K562 (cell line): ENCODE measurements at regions not wholly inside any gene's neighbourhood (a gene's known extent, or its start where the extent isn't known, plus 50 kb on each side); places are given as distances from the start of the nearest gene placed in this dataset.

Experiments
- ATAC-seq: fragments of 200-7000 bp; cut with Tn5 transposase; 3 replicates; pipeline ENCODE4 v1.9.1; 2020; ENCODE audit warnings: moderate library complexity
- BruUV-seq: library from RNA; stranded (reverse); fragments of 400-500 nt; replicated peaks from 2 replicates; lab custom pipeline; 2021; lab: Mats Ljungman, UMichigan
- CTCF ChIA-PET: fragments of 300-600 bp; formaldehyde crosslinking; extraction: SDS; loops from one replicate; lab custom pipeline; 2021; ENCODE audit warnings: low intra/inter-chr PET ratio; lab: Yijun Ruan, JAX
- POLR2A ChIA-PET: fragments of 300-600, 350-650 bp; sonication (Branson Sonifier 250); formaldehyde crosslinking; extraction: SDS; loops from one replicate; lab custom pipeline; 2021; ENCODE audit warnings: antibody characterized with exemption, inconsistent platforms; lab: Yijun Ruan, JAX
- DNase-seq, 4 experiments: peaks; one replicate each; pipeline versions ENCODE4 v3.0.0 to v3.0.0-alpha.2; 2011 to 2018; ENCODE audit warnings: low spot score in 3 of 4, mixed read lengths in 3 of 4; ENCODE audit errors: extremely low read depth in 1 of 4
- FAIRE-seq: peaks from 2 replicates; lab custom pipeline; 2011; peaks lifted over from hg19 to GRCh38; lab: Jason Lieb, UNC
- H2AFZ ChIP-seq: 2 replicates; pipeline ENCODE4 v1.6.0; 2011; ENCODE audit warnings: low read depth, low read length, control low read depth, inconsistent platforms
- H3K27ac ChIP-seq: fragments of 200-600 bp; 3 replicates; pipeline ENCODE4 v1.8.0; 2011; ENCODE audit warnings: low read depth, mild to moderate bottlenecking, control low read depth, inconsistent platforms, low read length, moderate library complexity, mixed read lengths; ENCODE audit errors: extremely low read depth
- H3K27me3 ChIP-seq, 2 experiments: fragments of 300-600 bp in 1 of 2; 2 replicates in 1 of 2; 3 replicates in 1 of 2; pipeline versions ENCODE4 v1.6.0 to v1.8.0; 2011; ENCODE audit warnings: inconsistent platforms in 2 of 2, low read length in 2 of 2, mild to moderate bottlenecking in 1 of 2, mixed read lengths in 1 of 2, moderate library complexity in 1 of 2; ENCODE audit not compliant: control insufficient read depth in 2 of 2, insufficient read depth in 2 of 2
- H3K36me3 ChIP-seq: fragments of 300-600 bp; 3 replicates; pipeline ENCODE4 v1.8.0; 2011; ENCODE audit warnings: mild to moderate bottlenecking, low read length, inconsistent platforms; ENCODE audit not compliant: control insufficient read depth, insufficient read depth
- H3K4me1 ChIP-seq, 2 experiments: fragments of 200-600 bp in 1 of 2; replicated peaks in 1 of 2; 2 replicates in 1 of 2; 3 replicates in 1 of 2; pipeline versions ENCODE4 v1.5.1 to v1.8.0; 2011; ENCODE audit warnings: inconsistent platforms in 2 of 2, low read length in 2 of 2, mild to moderate bottlenecking in 1 of 2, mixed read lengths in 1 of 2, moderate library complexity in 1 of 2; ENCODE audit not compliant: control insufficient read depth in 2 of 2, insufficient read depth in 2 of 2
- H3K4me2 ChIP-seq: 2 replicates; pipeline ENCODE4 v1.6.1; 2011; ENCODE audit warnings: low read length, control low read depth, inconsistent platforms, mixed read lengths; ENCODE audit not compliant: insufficient read depth
- H3K4me3 ChIP-seq: fragments of 200-600 bp; sonication (generic), shearing (Covaris generic); 2 replicates; pipeline ENCODE4 v1.5.1; 2016; ENCODE audit warnings: control low read depth, inconsistent platforms
- H3K79me2 ChIP-seq: fragments of 200-600 bp; 3 replicates; pipeline ENCODE4 v1.8.0; 2011; ENCODE audit warnings: low read length, inconsistent platforms; ENCODE audit not compliant: control insufficient read depth, insufficient read depth
- H3K9ac ChIP-seq, 2 experiments: 2 replicates each; pipeline versions ENCODE4 v1.6.0 to v1.6.1; 2011; ENCODE audit warnings: low read depth in 2 of 2, low read length in 2 of 2, control low read depth in 1 of 2, inconsistent platforms in 1 of 2, mild to moderate bottlenecking in 1 of 2, mixed read lengths in 1 of 2; ENCODE audit not compliant: insufficient read depth in 1 of 2
- H3K9me1 ChIP-seq: one replicate; pipeline ENCODE4 v1.6.0; 2011; ENCODE audit warnings: inconsistent platforms, mild to moderate bottlenecking, low read length, moderate library complexity; ENCODE audit not compliant: control insufficient read depth, insufficient read depth
- H3K9me3 ChIP-seq: replicated peaks from 2 replicates; pipeline ENCODE4 v1.5.1; 2011; ENCODE audit warnings: low read depth, low read length, inconsistent platforms; ENCODE audit not compliant: control insufficient read depth, insufficient read depth
- H4K20me1 ChIP-seq: replicated peaks from 2 replicates; pipeline ENCODE4 v1.6.1; 2011; ENCODE audit warnings: low read length, inconsistent platforms, mixed read lengths; ENCODE audit not compliant: control insufficient read depth, insufficient read depth
- ATF4 ChIP-seq: fragments of 450-650 bp; formaldehyde crosslinking; IDR thresholded peaks from 2 replicates; pipeline ENCODE4 v1.4.0; 2022; ENCODE audit warnings: mild to moderate bottlenecking, moderate library complexity
- CHD2 ChIP-seq: IDR thresholded peaks from 2 replicates; pipeline ENCODE4 v1.6.1; 2011; ENCODE audit warnings: low read depth, low read length
- CUX1 ChIP-seq: fragments of 200-800 bp; sonication (Bioruptor generic); IDR thresholded peaks from 2 replicates; pipeline ENCODE4 v1.6.1; 2016; ENCODE audit warnings: missing genetic modification characterization, missing compliant biosample characterization
- ETV6 ChIP-seq, 3 experiments: fragments of 150-350 bp in 1 of 3; sonication (generic) in 1 of 3; formaldehyde crosslinking in 1 of 3; IDR thresholded peaks; 2 replicates each; pipeline versions ENCODE4 v1.6.1 to v1.8.0; 2014 to 2022; ENCODE audit warnings: borderline replicate concordance in 2 of 3, low read depth in 2 of 3, antibody characterized with exemption in 1 of 3, low read length in 1 of 3, mild to moderate bottlenecking in 1 of 3, missing genetic modification reagents in 1 of 3
- HDAC1 ChIP-seq, 2 experiments: fragments of 450-650 bp; IDR thresholded peaks; 2 replicates each; pipeline ENCODE4 v1.6.1; 2016 to 2017; ENCODE audit warnings: inconsistent platforms in 1 of 2, mild to moderate bottlenecking in 1 of 2, moderate library complexity in 1 of 2
- IRF2 ChIP-seq: sonication (generic); formaldehyde crosslinking; IDR thresholded peaks from 2 replicates; pipeline ENCODE4 v1.8.1; 2022; ENCODE audit warnings: mild to moderate bottlenecking, missing genetic modification reagents
- LARP7 ChIP-seq: fragments of 450-650 bp; IDR thresholded peaks from 2 replicates; pipeline ENCODE4 v1.6.1; 2016
- NFYB ChIP-seq: IDR thresholded peaks from 2 replicates; pipeline ENCODE4 v1.6.1; 2011; ENCODE audit warnings: mild to moderate bottlenecking, moderate library complexity; ENCODE audit not compliant: insufficient read length; ENCODE audit errors: extremely low read depth
- PHF8 ChIP-seq: fragments of 200-600 bp; sonication (generic); IDR thresholded peaks from 2 replicates; pipeline ENCODE4 v1.6.1; 2012; ENCODE audit warnings: mixed run types, mild to moderate bottlenecking, inconsistent platforms, low read length, moderate library complexity, borderline replicate concordance
- POLR2H ChIP-seq: IDR thresholded peaks from 2 replicates; pipeline ENCODE4 v1.6.1; 2016; ENCODE audit warnings: missing genetic modification characterization, low read depth, mild to moderate bottlenecking, control low read depth, missing compliant biosample characterization, moderate library complexity
- PREB ChIP-seq: sonication (generic); formaldehyde crosslinking; IDR thresholded peaks from 2 replicates; pipeline ENCODE4 v1.8.1; 2023; ENCODE audit warnings: mild to moderate bottlenecking, missing genetic modification reagents
- SRSF1 ChIP-seq: fragments of 200-400 bp; formaldehyde crosslinking; IDR thresholded peaks from 2 replicates; pipeline ENCODE4 v1.6.1; 2017; ENCODE audit warnings: mild to moderate bottlenecking, low read depth, low read length, moderate library complexity
- YY1 ChIP-seq, 3 experiments: IDR thresholded peaks; 2 replicates each; pipeline ENCODE4 v1.6.1; 2011; ENCODE audit warnings: low read length in 2 of 3, mild to moderate bottlenecking in 2 of 3, moderate library complexity in 2 of 3, borderline replicate concordance in 1 of 3, control low read depth in 1 of 3, low read depth in 1 of 3; ENCODE audit not compliant: insufficient read depth in 3 of 3, insufficient replicate concordance in 2 of 3, control insufficient read depth in 1 of 3, insufficient read length in 1 of 3; ENCODE audit errors: extremely low read depth in 1 of 3
- ZNF347 ChIP-seq: fragments of 450-650 bp; formaldehyde crosslinking; IDR thresholded peaks from 2 replicates; pipeline ENCODE4 v1.4.0; 2020; ENCODE audit warnings: low read depth, mild to moderate bottlenecking, moderate library complexity
- WGBS: fragments of 100-300 bp; shearing (Covaris generic); methylation state at CpG from one replicate; pipeline ENCODE4 v1.1.6; 2016; ENCODE audit warnings: low coverage, mixed read lengths; ENCODE audit not compliant: insufficient coverage; ENCODE audit errors: missing lambda C conversion rate; 5-methylcytosine and 5-hydroxymethylcytosine counted together
- in situ Hi-C: fragments of 300-500 bp; cut with MboI; formaldehyde crosslinking; loops from 4 replicates; pipeline ENCODE4 v1.15.0; 2018; ENCODE audit warnings: inconsistent platforms, mixed read lengths
- intact Hi-C: fragments of 100-400 bp; cut with micrococcal nuclease; formaldehyde crosslinking; loops from 2 replicates; pipeline ENCODE4 v1.14.2; 2022

GRCh38 chr14:98018628-98019027, 1221.4 kb downstream of the VRK1 start:
- BruUV-seq = no TSS peak
- no peaks in the 10 kb centered on the region for H3K27me3 ChIP-seq
- ChIA-PET POLR2A (no interaction called here), CTCF (no interaction called here)
- H3K4me3 ChIP-seq = no peak overlapping the region
- H4K20me1 ChIP-seq = no peaks in the 10 kb centered on the region
- H2AFZ ChIP-seq = no peak overlapping the region
- H3K4me2 ChIP-seq = no peak overlapping the region
- no peaks in the 10 kb centered on the region for H3K79me2 ChIP-seq
- FAIRE-seq (no peak), DNase-seq (no peak), ATAC-seq (no peak)
- H3K9me1 ChIP-seq = no peaks in the 10 kb centered on the region
- no peak overlapping the region for H3K27ac ChIP-seq
- no peaks in the 10 kb centered on the region for H3K4me1 ChIP-seq
- H3K9ac ChIP-seq = no peak overlapping the region
- H3K36me3 ChIP-seq = no peaks in the 10 kb centered on the region
- in situ Hi-C loops = no loop called here
- WGBS = 17% methylated on average over 1 of the region's 2 CpGs
- intact Hi-C loops = no loop called here
- H3K9me3 ChIP-seq = no peaks in the 10 kb centered on the region
- TF ChIP-seq PHF8 = no peak
- TF ChIP-seq ETV6 (IDR thresholded peaks at IDR 0.05; ENCODE audit: borderline replicate concordance in 1 of 2, low read depth in 2 of 2, low read length in 1 of 2) = no peak
- no peak for TF ChIP-seq ETV6 (CRISPR knock-in tag; IDR thresholded peaks at IDR 0.05; ENCODE audit: borderline replicate concordance)
- no peak for TF ChIP-seq CUX1 (CRISPR knock-in tag)
- TF ChIP-seq PREB (CRISPR knock-in tag) = no peak
- no peak for TF ChIP-seq ATF4 (CRISPR knock-in tag)
- no peak for TF ChIP-seq POLR2H
- no peak for TF ChIP-seq HDAC1 (IDR thresholded peaks at IDR 0.05)
- no peak for TF ChIP-seq YY1 (IDR thresholded peaks at IDR 0.05; ENCODE audit: borderline replicate concordance in 1 of 3, control insufficient read depth in 1 of 3, extremely low read depth in 1 of 3, insufficient read depth in 3 of 3, insufficient read length in 1 of 3, insufficient replicate concordance in 2 of 3, low read depth in 1 of 3, low read length in 2 of 3)
- no peak for TF ChIP-seq IRF2 (CRISPR knock-in tag)
- TF ChIP-seq SRSF1 = no peak
- TF ChIP-seq LARP7 = no peak
- TF ChIP-seq ZNF347 (CRISPR knock-in tag) = no peak
- no peak for TF ChIP-seq CHD2
- no peak for TF ChIP-seq NFYB
